RPMI7951 (cell line): ENCODE measurements at regions not wholly inside any gene's neighbourhood (a gene's known extent, or its start where the extent isn't known, plus 50 kb on each side); places are given as distances from the start of the nearest gene placed in this dataset.
A peak's percentile ranks its signal among the peaks of the same experiment; 100 is the strongest.

Experiments used
- DNase-seq: peaks from one replicate; pipeline ENCODE4 v3.0.0-alpha.2; 2012; ENCODE audit warnings: low read depth

DNA sequence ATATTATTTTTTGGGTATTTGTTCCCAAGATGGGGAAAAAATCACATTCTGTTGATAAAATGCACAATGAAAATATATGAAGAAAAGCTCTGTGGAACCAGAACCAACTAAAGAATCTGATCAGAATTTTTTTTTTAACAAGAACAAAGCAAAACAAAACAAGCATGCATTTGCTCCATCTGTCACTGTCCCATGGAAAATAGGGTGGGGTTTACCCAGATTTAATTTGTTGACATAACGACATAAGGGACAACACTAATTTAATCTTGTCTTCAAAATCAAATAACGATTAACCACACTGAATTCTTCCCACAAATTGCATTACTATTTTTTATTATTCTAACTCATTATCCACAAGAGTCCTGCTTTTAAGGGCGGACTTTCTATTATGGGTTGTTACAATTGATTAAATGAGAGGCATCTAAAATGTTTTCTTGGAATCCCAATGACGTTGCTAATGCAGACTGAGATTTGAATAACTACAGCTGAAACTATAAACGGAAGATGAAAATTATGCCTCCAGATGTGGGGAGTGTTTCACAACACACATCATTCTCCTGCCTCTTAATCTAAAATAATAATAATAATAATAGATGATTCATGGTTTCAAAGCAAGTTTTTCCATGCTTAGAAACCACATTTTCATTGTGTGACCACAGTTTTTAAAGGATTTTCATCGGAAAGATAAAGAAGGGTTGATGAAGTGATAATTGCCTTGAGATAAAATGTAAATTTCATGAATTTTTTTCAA, 307.0 kb upstream of the CPEB2 start:
- DNase-seq: no peak

DNA sequence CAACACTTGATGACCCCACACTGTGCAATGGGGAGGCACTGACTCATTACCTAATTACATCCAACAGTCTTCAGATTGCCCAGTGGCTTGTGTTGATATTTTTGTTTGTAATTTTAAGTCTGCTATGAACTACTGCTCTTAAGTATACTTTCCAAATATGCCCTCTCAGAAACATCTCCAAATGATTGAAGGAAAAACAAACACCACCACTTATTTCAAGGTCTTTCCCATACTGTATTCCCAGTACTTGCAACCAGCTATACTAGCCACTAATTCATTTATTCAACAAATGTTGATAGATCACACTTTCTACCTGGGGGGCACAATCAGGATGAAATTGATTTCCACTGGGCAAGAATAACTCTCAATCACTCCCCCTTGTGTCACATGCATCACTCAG, 302.2 kb upstream of the CPEB2 start:
- DNase-seq: no peak

DNA sequence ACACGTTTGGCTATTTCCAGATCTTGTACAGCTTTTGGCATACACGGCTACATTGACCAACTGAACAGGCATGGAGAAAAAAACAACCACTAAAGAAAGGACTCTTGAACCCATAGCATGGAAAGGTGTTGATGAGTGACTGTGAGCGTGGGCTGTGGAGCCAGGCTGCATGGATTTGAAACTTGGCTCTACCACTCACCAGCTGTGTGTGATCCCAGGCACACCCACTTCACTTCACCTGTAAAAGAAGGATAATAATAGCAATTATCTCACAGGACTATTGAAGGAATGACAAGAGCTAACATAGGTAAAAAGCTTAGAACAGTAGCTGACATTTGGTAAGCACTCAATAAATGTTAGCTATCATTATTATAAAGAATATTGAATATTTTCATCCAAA, 301.7 kb upstream of the CPEB2 start:
- no peak for DNase-seq

- peak; percentile 14 for DNase-seq
Measured at GRCh38 chr4:14701389-14701788, 300.9 kb upstream of the CPEB2 start.

- peak; percentile 6 for DNase-seq
Measured at GRCh38 chr4:14701896-14702295, 300.4 kb upstream of the CPEB2 start.

- DNase-seq: no peak
Measured at GRCh38 chr4:14708574-14708973, 293.7 kb upstream of the CPEB2 start.

- DNase-seq: no peak
Measured at GRCh38 chr4:14711259-14711658, 291.0 kb upstream of the CPEB2 start.

- DNase-seq: no peak
Measured at GRCh38 chr4:14716691-14717090, 285.6 kb upstream of the CPEB2 start.

GRCh38 chr4:14719053-14719452, 283.2 kb upstream of the CPEB2 start:
- peak; percentile 36 for DNase-seq

GRCh38 chr4:14726441-14726840, 275.8 kb upstream of the CPEB2 start:
- no peak for DNase-seq

GRCh38 chr4:14726877-14727361, 275.4 kb upstream of the CPEB2 start:
- DNase-seq: no peak

DNA sequence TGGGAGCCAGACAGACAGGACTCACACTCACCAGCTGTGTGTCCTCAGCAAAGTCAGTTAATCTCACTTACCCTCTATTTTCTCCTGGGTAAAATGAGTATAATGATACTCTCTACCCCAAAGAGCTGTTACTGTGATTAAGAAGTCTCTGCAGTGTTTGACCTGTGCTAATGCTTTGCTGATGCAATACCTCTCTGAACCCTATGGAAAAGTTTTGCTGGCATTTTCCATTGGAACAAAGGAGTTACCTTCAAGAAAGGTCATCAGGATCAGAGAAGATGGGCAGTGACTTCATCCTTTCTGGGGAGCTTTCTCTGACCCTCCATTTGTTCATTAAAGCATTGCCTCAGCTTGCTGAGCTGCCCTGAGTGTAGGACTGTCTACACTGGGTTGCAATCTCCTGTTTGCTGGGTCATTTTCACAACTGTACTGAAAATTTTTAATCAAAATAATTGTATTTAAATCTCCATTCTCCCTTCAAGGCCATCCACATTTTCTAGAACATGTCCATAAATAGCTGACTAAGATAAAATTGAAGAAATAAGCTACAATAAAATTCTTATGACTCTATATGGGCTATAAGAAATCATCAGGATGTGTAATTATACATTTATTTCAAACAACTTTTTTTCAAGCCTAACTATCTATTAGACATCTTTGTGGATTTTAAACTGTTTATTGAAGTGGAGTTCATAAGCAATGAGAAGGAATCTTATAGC, 272.8 kb upstream of the CPEB2 start:
- no peak for DNase-seq

DNA sequence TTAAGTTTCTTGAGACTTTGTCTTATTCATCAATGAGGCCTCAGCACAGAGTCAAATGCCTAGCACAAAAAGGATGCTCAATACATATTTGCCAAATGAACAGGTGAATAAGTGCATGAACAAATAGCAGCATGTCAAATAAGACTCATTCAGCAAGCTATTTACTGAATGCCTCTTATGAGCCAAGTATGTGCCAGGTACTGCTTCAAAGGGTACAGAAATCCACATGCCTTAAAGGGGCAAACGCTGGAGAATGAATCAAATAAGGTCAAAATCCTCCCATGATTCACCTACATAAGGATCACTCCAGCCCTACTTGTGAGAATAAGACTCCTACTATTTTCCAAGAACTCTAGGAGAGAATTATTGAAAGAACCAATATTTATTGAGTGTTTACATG, 260.2 kb upstream of the CPEB2 start:
- no peak for DNase-seq

- DNase-seq: no peak
Measured at GRCh38 chr4:14743172-14743571, 259.1 kb upstream of the CPEB2 start.

- DNase-seq: peak; percentile 47
Measured at GRCh38 chr4:14743601-14744000, 258.7 kb upstream of the CPEB2 start.

DNA sequence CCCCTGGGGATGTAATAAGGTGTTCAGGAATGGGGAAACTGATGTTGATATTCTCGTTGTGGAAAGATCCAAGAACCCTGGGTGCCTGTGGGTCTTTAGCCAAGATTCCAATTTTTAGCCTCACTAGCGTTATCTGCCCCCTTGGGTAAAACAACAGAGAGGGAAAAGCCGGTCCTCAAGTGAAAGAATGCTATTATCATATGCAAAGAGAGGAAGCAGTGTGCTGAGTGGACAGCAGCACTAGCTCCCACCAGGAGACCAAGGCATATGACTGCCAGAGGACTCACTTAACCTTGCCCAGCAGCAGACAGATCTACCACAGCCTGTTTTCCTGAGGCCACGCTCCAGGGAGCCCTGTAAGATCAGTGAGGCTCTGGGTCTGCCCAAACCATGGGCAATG, 257.9 kb upstream of the CPEB2 start:
- no peak for DNase-seq

- peak; percentile 61 for DNase-seq
Measured at GRCh38 chr4:14749910-14750309, 252.4 kb upstream of the CPEB2 start.

DNA sequence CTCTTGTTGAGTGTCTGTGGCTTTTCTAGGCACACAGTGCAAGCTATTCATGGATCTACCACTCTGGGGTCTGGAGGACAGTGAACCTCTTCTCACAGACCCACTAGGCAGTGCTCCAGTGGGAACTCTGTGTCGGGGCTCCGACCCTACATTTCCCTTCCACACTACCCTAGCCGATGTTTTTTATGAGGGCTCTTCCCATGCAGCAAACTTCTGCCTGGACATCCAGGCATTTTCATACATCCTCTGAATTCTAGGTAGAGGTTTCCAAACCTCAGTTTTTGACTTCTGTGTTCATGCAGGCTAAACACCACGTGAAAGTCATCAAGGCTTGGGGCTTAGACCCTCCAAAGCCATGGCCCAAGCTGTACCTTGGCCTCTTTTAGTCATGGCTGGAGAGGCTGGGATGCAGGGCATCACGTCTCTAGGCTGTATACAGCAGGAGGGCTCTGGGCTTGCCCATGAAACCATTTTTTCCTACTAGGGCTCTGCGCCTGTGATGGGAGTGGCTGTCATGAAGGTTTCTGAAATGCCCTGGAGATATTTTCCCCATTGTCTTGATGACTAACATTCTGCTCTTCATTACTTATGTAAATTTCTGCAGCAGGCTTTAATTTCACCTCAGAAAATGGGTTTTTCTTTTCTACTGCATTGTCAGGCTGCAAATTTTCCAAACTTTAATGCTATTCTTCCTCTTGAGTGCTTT, 249.8 kb upstream of the CPEB2 start:
- peak; percentile 41 for DNase-seq

DNA sequence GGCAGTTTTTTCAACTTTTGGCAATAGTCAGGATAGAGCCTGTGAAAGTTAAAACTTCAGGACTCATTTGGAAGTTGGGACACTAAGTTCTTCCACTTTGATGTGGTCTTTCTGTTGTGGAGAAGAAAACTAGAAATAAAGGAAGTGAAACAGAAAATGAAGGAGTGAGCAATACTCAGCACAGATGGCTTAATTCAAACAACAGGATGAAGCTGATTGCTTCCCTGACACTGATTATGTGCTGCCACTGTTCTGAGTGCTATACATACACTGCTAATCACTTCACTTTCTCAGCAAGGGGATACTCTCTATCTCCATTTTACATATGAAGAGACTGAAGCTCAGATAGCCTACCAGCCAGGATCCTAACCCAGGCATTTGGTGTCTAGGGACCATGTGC, 235.1 kb upstream of the CPEB2 start:
- peak; percentile 14 for DNase-seq

DNA sequence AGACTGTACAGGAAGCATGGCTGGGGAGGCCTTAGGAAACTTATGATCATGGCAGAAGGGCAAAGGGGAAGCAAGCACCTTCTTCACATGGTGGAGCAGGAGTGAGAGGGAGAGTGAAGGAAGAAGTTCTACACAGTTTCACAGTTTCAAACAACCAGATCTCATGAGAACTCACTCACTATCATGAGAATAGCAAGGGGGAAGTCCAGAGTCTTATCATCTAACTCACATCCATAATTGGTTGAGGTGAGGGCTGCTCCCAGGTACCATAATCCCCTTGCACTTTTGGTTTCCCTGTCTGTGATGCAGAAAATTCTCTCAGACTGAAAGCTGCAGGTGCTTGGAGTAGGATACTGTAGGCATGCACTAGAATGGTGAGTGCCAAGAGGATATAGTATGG, 233.8 kb upstream of the CPEB2 start:
- DNase-seq: no peak

DNA sequence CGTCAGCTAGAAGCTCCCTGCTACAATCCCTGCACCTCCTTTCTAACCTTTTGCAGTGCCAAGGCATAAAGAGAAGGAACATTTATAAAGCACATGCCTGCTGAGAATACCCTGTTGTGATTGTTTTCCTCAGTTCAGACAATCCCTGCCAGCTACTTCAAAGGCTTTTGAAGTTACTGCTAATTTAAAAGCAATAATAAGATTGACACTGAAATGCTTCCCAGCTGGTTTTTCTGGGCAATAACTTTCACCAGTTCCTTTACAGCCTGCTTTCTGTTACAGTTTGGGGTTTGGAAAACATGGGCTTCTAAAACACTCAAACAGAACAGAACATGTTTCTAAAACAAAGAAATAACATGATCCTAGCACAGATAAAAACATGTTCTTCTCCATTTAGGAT, 232.3 kb upstream of the CPEB2 start:
- no peak for DNase-seq

DNA sequence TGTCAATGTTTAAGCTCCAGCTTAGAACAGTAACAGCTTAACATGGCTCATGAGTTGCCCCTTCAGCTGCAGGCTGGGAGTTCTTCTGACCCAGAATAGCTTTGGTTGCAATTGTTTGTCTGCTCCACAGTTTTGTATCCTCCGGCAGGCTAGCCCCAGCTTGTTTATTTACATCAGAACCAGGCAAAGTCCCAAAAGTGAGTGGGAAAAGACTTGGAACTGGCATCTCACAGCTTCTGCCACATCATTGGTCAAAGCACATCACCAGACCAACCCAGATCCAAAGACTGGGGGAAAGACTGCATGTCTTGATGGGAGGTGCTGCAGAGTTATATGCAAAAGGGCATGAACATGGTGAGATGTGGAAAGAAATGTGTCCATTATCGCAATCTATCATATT, 231.2 kb upstream of the CPEB2 start:
- DNase-seq: peak; percentile 56
